ENCODE measurements at regions not wholly inside any gene's neighbourhood (a gene's known extent, or its start where the extent isn't known, plus 50 kb on each side); places are given as distances from the start of the nearest gene placed in this dataset.
A peak's percentile ranks its signal among the peaks of the same experiment; 100 is the strongest.

GRCh38 chr3:159846255-159846654, 142.4 kb upstream of the IL12A start:
- H3K4me1 Mint-ChIP-seq (ENCODE audit: low read depth), result peaks cover 75% of the 10 kb centered on the region
- H3K27ac Mint-ChIP-seq, result no peak overlapping the region
- H3K4me3 Mint-ChIP-seq, result no peak overlapping the region
- no peaks in the 10 kb centered on the region for H3K27me3 Mint-ChIP-seq (ENCODE audit: insufficient read depth)
- no peak for DNase-seq
- peaks cover 20% of the 10 kb centered on the region for H3K36me3 Mint-ChIP-seq (ENCODE audit: low read depth)
- no peaks in the 10 kb centered on the region for H3K9me3 Mint-ChIP-seq
- no peak for TF ChIP-seq CTCF (IDR thresholded peaks at IDR 0.05)

GRCh38 chr3:159848348-159849118, 140.1 kb upstream of the IL12A start:
- H3K4me1 Mint-ChIP-seq (ENCODE audit: low read depth), result peaks cover 85% of the 10 kb centered on the region
- no peaks in the 10 kb centered on the region for H3K27me3 Mint-ChIP-seq (ENCODE audit: insufficient read depth)
- TF ChIP-seq CTCF (IDR thresholded peaks at IDR 0.05), result no peak
- peaks cover 20% of the 10 kb centered on the region for H3K36me3 Mint-ChIP-seq (ENCODE audit: low read depth)
- 0 out of 2 replicates have a peak overlapping the region, but pooled peaks have one; percentile 37 for H3K27ac Mint-ChIP-seq
- no peak overlapping the region for H3K4me3 Mint-ChIP-seq
- DNase-seq, result no peak
- no peaks in the 10 kb centered on the region for H3K9me3 Mint-ChIP-seq

GRCh38 chr3:159850481-159850880, 138.2 kb upstream of the IL12A start:
- Mint-ChIP-seq H3K4me3 (no peak overlapping the region), H3K36me3 (ENCODE audit: low read depth) (peaks cover 20% of the 10 kb centered on the region), H3K27ac (no peak overlapping the region)

GRCh38 chr3:159852266-159852665, 136.4 kb upstream of the IL12A start:
- Mint-ChIP-seq H3K4me3 (peak overlapping the region; percentile 77), H3K27ac (peak overlapping the region; percentile 92), H3K27me3 (ENCODE audit: insufficient read depth) (no peaks in the 10 kb centered on the region), H3K36me3 (ENCODE audit: low read depth) (peaks cover 17% of the 10 kb centered on the region), H3K9me3 (no peaks in the 10 kb centered on the region), H3K4me1 (ENCODE audit: low read depth) (peaks cover 87% of the 10 kb centered on the region)
- TF ChIP-seq CTCF (IDR thresholded peaks at IDR 0.05), result no peak
- no peak for DNase-seq

More at GRCh38 chr3:159850481-159850880, 138.2 kb upstream of the IL12A start:
- H3K4me1 Mint-ChIP-seq (ENCODE audit: low read depth), result peaks cover 87% of the 10 kb centered on the region
- H3K9me3 Mint-ChIP-seq, result no peaks in the 10 kb centered on the region
- H3K27me3 Mint-ChIP-seq (ENCODE audit: insufficient read depth), result no peaks in the 10 kb centered on the region
- no peak for TF ChIP-seq CTCF (IDR thresholded peaks at IDR 0.05)
- DNase-seq, result no peak

GRCh38 chr3:159852821-159853505, 135.7 kb upstream of the IL12A start:
- peaks cover 85% of the 10 kb centered on the region for H3K4me1 Mint-ChIP-seq (ENCODE audit: low read depth)
- no peak for TF ChIP-seq CTCF (IDR thresholded peaks at IDR 0.05)
- H3K27me3 Mint-ChIP-seq (ENCODE audit: insufficient read depth), result no peaks in the 10 kb centered on the region
- peaks cover 13% of the 10 kb centered on the region for H3K36me3 Mint-ChIP-seq (ENCODE audit: low read depth)
- H3K27ac Mint-ChIP-seq, result peak overlapping the region; percentile 92
- peak overlapping the region; percentile 77 for H3K4me3 Mint-ChIP-seq
- DNase-seq, result peak; percentile 27
- H3K9me3 Mint-ChIP-seq, result no peaks in the 10 kb centered on the region

All from HFFc6 (cell line).